ENCODE measurements at regions not wholly inside any gene's neighbourhood (a gene's known extent, or its start where the extent isn't known, plus 50 kb on each side); places are given as distances from the start of the nearest gene placed in this dataset.
"Not testable (repeated sequence)": the region's sequence is repeated elsewhere in the genome, so short reads cannot be mapped to it uniquely, and the experiment has no call there.

DNA sequence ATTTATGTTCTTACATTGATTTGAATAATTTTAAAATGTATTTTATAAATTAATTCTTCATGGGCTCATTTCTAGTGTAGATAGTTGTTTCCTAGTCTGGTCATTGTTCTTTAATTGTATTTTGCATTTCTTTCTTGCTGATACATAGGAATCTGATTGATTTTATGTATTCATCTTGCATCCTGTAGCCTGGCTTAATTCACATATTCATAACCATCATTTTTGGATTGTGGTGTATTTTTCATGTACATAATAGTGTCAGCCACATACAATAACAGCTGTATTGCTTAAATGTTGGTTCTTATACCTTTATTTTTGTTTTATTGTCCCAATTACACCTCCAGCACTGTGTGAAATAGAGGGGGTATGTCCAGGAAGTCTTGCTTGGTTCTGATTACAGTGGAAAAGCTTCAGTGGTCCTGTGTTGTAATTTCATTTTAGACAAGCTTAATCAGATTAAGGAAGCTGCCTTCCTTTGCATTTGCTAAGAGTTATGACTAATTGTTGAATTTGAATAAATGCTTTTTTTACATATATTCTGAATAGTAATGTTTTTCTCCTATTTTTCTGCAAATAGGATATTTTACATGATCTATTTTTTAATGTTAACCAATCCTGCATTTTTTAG lies 103.7 kb downstream of the USP22 start:
- DNase-seq (ENCODE audit: low read depth in 2 of 2) = no peak

DNA sequence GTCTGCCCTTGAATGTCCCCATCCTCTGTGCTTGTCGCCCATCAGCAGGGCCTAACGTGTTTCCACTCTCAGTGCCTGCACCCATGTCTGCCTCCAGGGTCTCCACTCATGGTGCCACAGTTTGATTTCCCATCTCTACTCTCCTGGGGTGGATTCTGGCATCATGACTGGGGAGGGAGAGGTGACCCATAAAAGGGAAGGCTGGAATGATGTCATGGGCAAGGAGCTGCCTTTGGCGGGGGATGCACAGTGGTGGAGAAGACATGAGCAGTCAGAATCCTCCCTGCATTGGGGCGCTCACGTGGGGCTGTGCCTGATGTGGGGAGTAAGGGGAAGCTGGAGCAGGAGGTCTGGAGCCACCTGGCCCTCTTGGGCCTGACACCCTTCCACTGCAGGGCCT lies 100.9 kb downstream of the USP22 start:
- DNase-seq (ENCODE audit: low read depth in 2 of 2) = no peak

GRCh38 chr17:20944014-20944865 lies 98.6 kb downstream of the USP22 start:
- DNase-seq (ENCODE audit: low read depth in 2 of 2) = no peak

DNA sequence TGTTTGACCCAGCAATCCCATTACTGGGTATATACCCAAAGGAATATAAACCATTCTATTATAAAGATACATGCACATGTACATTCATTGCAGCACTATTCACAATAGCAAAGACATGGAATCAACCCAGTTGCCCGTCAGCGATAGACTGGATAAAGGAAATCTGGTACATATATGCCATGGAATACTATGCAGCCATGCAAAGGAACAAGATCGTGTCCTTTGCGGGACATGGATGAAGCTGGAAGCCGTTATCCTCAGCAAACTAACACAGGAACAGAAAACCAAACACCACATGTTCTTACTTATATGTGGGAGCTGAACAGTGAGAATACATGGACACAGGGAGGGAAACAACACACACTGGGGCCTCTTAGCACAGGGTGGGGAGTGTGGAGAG lies 95.1 kb downstream of the USP22 start:
- not testable (repeated sequence) for DNase-seq (ENCODE audit: low read depth in 2 of 2)

GRCh38 chr17:20948984-20949777 lies 93.6 kb downstream of the USP22 start:
- DNase-seq (ENCODE audit: low read depth in 2 of 2) = no peak

Measured in activated CD8-positive, alpha-beta memory T cell treated with anti-CD3 and anti-CD28 coated beads for 4 hours (primary cell).